HL-60 (cell line): ENCODE measurements at regions not wholly inside any gene's neighbourhood (a gene's known extent, or its start where the extent isn't known, plus 50 kb on each side); places are given as distances from the start of the nearest gene placed in this dataset.

Experiments used
- DNase-seq, 2 experiments: peaks; one replicate each; pipeline ENCODE4 v3.0.0-alpha.2; 2010 to 2020; ENCODE audit warnings: low read depth in 1 of 2, low spot score in 1 of 2
- H3K27ac ChIP-seq: fragments of 250-450 bp; sonication (Bioruptor Pico); replicated peaks from 2 replicates; pipeline ENCODE4 v1.5.1; 2020; ENCODE audit warnings: mild to moderate bottlenecking, moderate library complexity
- H3K27me3 ChIP-seq: fragments of 250-450 bp; sonication (Bioruptor Pico); 2 replicates; pipeline ENCODE4 v1.5.1; 2021; ENCODE audit warnings: mild to moderate bottlenecking, moderate library complexity; ENCODE audit not compliant: insufficient read depth, poor library complexity, severe bottlenecking
- H3K4me3 ChIP-seq: replicated peaks from 2 replicates; pipeline ENCODE4 v1.5.1; 2011; ENCODE audit warnings: mild to moderate bottlenecking, control low read depth, low read length; ENCODE audit not compliant: insufficient read depth
- CTCF ChIP-seq: IDR thresholded peaks from one replicate; pipeline ENCODE4 v1.5.1; 2011; ENCODE audit warnings: low read length, control low read depth, inconsistent platforms; ENCODE audit not compliant: insufficient read depth
- GABPA ChIP-seq: IDR thresholded peaks from 2 replicates; pipeline ENCODE4 v1.6.1; 2012; ENCODE audit warnings: low read depth
- POLR2AphosphoS5 ChIP-seq: IDR thresholded peaks from 2 replicates; pipeline ENCODE4 v1.6.1; 2012; ENCODE audit warnings: low read depth
- SPI1 ChIP-seq: IDR thresholded peaks from 2 replicates; pipeline ENCODE4 v1.6.1; 2012; ENCODE audit warnings: low read depth, mild to moderate bottlenecking, borderline replicate concordance
- TF ChIP-seq, protein P1 (sequence below): IDR thresholded peaks from 2 replicates; pipeline ENCODE4 v1.6.1; 2012; ENCODE audit warnings: low read depth; ENCODE audit not compliant: insufficient replicate concordance

DNA sequence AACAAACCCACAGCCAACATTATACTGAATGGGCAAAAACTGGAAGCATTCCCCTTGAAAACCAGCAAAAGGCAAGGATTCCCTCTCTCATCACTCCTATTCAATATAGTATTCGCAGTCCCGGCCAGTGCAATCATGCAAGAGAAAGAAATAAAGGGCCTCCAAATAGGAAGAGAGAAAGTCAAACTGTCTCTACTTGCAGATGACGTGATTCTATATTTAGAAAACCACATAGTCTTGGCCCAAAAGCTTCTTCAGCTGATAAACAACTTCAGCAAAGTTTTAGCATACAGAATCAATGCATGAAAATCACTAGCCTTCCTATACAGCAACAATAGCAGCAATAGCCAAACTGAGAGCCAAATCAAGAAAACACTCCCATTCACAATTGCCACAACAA is 333.7 kb upstream of the EDIL3 start:
- Histone ChIP-seq H3K4me3 (no peak overlapping the region), H3K27me3 (no peaks in the 10 kb centered on the region), H3K27ac (no peak overlapping the region)
- TF ChIP-seq CTCF (no peak), GABPA (no peak), SPI1 (no peak), POLR2AphosphoS5 (no peak)
- TF ChIP-seq, protein P1, sequence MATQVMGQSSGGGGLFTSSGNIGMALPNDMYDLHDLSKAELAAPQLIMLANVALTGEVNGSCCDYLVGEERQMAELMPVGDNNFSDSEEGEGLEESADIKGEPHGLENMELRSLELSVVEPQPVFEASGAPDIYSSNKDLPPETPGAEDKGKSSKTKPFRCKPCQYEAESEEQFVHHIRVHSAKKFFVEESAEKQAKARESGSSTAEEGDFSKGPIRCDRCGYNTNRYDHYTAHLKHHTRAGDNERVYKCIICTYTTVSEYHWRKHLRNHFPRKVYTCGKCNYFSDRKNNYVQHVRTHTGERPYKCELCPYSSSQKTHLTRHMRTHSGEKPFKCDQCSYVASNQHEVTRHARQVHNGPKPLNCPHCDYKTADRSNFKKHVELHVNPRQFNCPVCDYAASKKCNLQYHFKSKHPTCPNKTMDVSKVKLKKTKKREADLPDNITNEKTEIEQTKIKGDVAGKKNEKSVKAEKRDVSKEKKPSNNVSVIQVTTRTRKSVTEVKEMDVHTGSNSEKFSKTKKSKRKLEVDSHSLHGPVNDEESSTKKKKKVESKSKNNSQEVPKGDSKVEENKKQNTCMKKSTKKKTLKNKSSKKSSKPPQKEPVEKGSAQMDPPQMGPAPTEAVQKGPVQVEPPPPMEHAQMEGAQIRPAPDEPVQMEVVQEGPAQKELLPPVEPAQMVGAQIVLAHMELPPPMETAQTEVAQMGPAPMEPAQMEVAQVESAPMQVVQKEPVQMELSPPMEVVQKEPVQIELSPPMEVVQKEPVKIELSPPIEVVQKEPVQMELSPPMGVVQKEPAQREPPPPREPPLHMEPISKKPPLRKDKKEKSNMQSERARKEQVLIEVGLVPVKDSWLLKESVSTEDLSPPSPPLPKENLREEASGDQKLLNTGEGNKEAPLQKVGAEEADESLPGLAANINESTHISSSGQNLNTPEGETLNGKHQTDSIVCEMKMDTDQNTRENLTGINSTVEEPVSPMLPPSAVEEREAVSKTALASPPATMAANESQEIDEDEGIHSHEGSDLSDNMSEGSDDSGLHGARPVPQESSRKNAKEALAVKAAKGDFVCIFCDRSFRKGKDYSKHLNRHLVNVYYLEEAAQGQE: no peak
- DNase-seq: no peak

DNA sequence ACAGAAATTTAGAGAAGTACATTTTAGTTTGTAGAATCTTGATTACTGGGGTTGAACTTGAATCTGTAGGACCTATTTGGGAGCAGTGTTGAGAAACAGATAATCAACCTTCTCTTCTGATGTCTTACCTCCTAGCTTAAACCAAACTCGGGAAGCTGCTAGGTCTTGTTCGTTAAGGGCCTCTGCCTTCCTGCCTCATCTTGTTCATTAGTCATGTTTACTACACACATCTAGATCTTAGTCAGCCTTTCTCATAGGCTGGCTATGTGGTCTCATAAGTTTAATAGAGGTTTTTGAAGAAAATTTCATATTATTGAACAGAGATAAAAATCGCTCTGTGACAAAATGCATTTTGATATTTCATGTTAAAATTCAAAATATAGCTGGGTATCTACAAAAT is 331.0 kb upstream of the EDIL3 start:
- Histone ChIP-seq H3K27ac (no peak overlapping the region), H3K27me3 (no peaks in the 10 kb centered on the region), H3K4me3 (no peak overlapping the region)
- no peak for TF ChIP-seq GABPA
- no peak for TF ChIP-seq CTCF
- TF ChIP-seq POLR2AphosphoS5: no peak
- TF ChIP-seq SPI1: no peak
- TF ChIP-seq, protein P1: no peak
- no peak for DNase-seq

GRCh38 chr5:84715091-84715490 is 330.4 kb upstream of the EDIL3 start:
- H3K4me3 ChIP-seq: no peak overlapping the region
- no peaks in the 10 kb centered on the region for H3K27me3 ChIP-seq
- DNase-seq: no peak
- TF ChIP-seq SPI1 (no peak), POLR2AphosphoS5 (no peak)
- TF ChIP-seq, protein P1: no peak
- no peak overlapping the region for H3K27ac ChIP-seq

GRCh38 chr5:84709075-84709474 is 324.4 kb upstream of the EDIL3 start:
- Histone ChIP-seq H3K27ac (no peak overlapping the region), H3K4me3 (no peak overlapping the region), H3K27me3 (no peaks in the 10 kb centered on the region)
- no peak for DNase-seq
- TF ChIP-seq, protein P1: no peak
- no peak for TF ChIP-seq CTCF
- no peak for TF ChIP-seq GABPA
- no peak for TF ChIP-seq POLR2AphosphoS5
- no peak for TF ChIP-seq SPI1
